HL-60 (cell line): ENCODE measurements at regions not wholly inside any gene's neighbourhood (a gene's known extent, or its start where the extent isn't known, plus 50 kb on each side); places are given as distances from the start of the nearest gene placed in this dataset.

Source experiments
- DNase-seq, 2 experiments: peaks; one replicate each; pipeline ENCODE4 v3.0.0-alpha.2; 2010 to 2020; ENCODE audit warnings: low read depth in 1 of 2, low spot score in 1 of 2
- H3K27ac ChIP-seq: fragments of 250-450 bp; sonication (Bioruptor Pico); replicated peaks from 2 replicates; pipeline ENCODE4 v1.5.1; 2020; ENCODE audit warnings: mild to moderate bottlenecking, moderate library complexity
- H3K27me3 ChIP-seq: fragments of 250-450 bp; sonication (Bioruptor Pico); 2 replicates; pipeline ENCODE4 v1.5.1; 2021; ENCODE audit warnings: mild to moderate bottlenecking, moderate library complexity; ENCODE audit not compliant: insufficient read depth, poor library complexity, severe bottlenecking
- H3K4me3 ChIP-seq: replicated peaks from 2 replicates; pipeline ENCODE4 v1.5.1; 2011; ENCODE audit warnings: mild to moderate bottlenecking, control low read depth, low read length; ENCODE audit not compliant: insufficient read depth
- GABPA ChIP-seq: IDR thresholded peaks from 2 replicates; pipeline ENCODE4 v1.6.1; 2012; ENCODE audit warnings: low read depth
- POLR2AphosphoS5 ChIP-seq: IDR thresholded peaks from 2 replicates; pipeline ENCODE4 v1.6.1; 2012; ENCODE audit warnings: low read depth
- SPI1 ChIP-seq: IDR thresholded peaks from 2 replicates; pipeline ENCODE4 v1.6.1; 2012; ENCODE audit warnings: low read depth, mild to moderate bottlenecking, borderline replicate concordance
- TF ChIP-seq, protein P1 (sequence below): IDR thresholded peaks from 2 replicates; pipeline ENCODE4 v1.6.1; 2012; ENCODE audit warnings: low read depth; ENCODE audit not compliant: insufficient replicate concordance
- TF ChIP-seq, protein P2 (sequence below): IDR thresholded peaks from one replicate; pipeline ENCODE4 v1.5.1; 2011; ENCODE audit warnings: low read length, control low read depth, inconsistent platforms; ENCODE audit not compliant: insufficient read depth

DNA sequence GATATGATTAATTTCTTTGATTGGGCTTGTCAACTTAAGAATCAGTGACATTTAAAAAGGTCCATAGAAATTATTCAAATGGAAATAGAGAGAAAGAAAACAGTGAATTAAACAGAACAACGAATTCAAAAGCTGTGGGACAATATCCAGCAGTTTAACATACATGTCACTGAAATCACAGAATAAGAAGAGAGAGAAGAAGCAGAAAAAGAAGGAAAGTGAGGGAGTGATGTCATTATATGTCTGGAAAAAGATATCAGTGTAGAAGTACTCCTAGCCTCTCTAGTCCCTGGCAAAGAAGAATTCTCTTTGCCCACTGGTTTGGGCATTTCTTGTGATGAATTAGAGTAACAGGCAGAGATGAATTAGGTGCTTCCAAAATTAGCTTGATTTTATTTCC, 109.2 kb upstream of the ABCA1 start:
- no peaks in the 10 kb centered on the region for H3K27me3 ChIP-seq
- DNase-seq = no peak
- no peak overlapping the region for H3K4me3 ChIP-seq
- H3K27ac ChIP-seq = no peak overlapping the region
- TF ChIP-seq GABPA = no peak
- TF ChIP-seq, protein P1, sequence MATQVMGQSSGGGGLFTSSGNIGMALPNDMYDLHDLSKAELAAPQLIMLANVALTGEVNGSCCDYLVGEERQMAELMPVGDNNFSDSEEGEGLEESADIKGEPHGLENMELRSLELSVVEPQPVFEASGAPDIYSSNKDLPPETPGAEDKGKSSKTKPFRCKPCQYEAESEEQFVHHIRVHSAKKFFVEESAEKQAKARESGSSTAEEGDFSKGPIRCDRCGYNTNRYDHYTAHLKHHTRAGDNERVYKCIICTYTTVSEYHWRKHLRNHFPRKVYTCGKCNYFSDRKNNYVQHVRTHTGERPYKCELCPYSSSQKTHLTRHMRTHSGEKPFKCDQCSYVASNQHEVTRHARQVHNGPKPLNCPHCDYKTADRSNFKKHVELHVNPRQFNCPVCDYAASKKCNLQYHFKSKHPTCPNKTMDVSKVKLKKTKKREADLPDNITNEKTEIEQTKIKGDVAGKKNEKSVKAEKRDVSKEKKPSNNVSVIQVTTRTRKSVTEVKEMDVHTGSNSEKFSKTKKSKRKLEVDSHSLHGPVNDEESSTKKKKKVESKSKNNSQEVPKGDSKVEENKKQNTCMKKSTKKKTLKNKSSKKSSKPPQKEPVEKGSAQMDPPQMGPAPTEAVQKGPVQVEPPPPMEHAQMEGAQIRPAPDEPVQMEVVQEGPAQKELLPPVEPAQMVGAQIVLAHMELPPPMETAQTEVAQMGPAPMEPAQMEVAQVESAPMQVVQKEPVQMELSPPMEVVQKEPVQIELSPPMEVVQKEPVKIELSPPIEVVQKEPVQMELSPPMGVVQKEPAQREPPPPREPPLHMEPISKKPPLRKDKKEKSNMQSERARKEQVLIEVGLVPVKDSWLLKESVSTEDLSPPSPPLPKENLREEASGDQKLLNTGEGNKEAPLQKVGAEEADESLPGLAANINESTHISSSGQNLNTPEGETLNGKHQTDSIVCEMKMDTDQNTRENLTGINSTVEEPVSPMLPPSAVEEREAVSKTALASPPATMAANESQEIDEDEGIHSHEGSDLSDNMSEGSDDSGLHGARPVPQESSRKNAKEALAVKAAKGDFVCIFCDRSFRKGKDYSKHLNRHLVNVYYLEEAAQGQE = no peak

DNA sequence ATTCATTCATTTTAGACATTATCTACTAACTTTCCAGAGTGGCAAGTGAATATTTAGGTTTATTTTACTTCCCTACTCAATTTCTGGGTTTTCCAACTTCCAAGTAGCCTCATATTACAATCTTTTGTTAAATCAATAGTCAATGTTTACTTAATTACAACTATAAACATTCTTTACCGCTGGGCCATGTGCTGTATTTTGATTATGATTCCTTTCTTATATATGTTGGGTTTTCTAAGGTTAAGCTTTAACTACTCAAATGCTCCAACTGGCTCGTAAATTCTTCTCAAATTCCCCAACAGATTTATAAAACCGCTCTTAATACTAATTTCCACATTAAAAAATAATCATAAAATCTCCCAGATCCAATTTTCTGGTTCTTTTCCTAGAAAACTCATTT, 110.1 kb upstream of the ABCA1 start:
- Histone ChIP-seq H3K27me3 (no peaks in the 10 kb centered on the region), H3K4me3 (no peak overlapping the region), H3K27ac (no peak overlapping the region)
- TF ChIP-seq, protein P2, sequence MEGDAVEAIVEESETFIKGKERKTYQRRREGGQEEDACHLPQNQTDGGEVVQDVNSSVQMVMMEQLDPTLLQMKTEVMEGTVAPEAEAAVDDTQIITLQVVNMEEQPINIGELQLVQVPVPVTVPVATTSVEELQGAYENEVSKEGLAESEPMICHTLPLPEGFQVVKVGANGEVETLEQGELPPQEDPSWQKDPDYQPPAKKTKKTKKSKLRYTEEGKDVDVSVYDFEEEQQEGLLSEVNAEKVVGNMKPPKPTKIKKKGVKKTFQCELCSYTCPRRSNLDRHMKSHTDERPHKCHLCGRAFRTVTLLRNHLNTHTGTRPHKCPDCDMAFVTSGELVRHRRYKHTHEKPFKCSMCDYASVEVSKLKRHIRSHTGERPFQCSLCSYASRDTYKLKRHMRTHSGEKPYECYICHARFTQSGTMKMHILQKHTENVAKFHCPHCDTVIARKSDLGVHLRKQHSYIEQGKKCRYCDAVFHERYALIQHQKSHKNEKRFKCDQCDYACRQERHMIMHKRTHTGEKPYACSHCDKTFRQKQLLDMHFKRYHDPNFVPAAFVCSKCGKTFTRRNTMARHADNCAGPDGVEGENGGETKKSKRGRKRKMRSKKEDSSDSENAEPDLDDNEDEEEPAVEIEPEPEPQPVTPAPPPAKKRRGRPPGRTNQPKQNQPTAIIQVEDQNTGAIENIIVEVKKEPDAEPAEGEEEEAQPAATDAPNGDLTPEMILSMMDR = no peak
- no peak for TF ChIP-seq GABPA
- TF ChIP-seq, protein P1 = no peak
- TF ChIP-seq POLR2AphosphoS5 = no peak
- TF ChIP-seq SPI1 = no peak
- DNase-seq = no peak

DNA sequence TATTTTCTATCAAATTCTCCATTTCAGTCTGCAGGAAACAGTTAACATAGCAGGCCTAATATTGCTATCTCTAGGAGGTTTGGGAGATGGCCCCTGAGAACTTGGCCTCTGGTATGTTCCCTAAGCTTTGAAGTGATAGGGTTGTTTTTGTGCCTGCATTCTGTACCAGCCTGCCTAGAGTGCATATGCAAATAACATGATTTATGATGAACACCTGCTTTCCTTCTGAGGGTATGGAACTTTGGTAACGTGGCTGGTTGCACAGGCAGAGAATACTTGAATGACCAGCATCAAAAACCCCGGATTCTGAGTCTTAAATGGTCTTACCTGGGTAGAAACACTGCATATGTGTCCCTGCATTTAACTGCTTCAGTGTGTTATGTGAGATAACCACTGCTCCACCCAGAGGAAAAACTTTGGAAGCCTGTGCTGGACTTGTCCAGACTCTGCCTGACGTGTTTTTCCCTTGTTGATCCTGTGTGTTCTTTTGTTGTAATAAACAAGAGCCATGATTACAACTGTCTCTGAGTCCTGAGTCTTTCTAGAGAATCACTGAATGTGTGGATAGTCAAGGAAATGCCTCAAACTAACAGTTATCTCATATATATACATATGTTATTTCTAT, 111.3 kb upstream of the ABCA1 start:
- no peak for DNase-seq
- TF ChIP-seq, protein P1 = no peak
- TF ChIP-seq POLR2AphosphoS5 (no peak), GABPA (no peak), SPI1 (no peak)
- TF ChIP-seq, protein P2 = no peak
- Histone ChIP-seq H3K4me3 (no peak overlapping the region), H3K27ac (no peak overlapping the region), H3K27me3 (no peaks in the 10 kb centered on the region)
